ENCODE measurements at regions not wholly inside any gene's neighbourhood (a gene's known extent, or its start where the extent isn't known, plus 50 kb on each side); places are given as distances from the start of the nearest gene placed in this dataset.

DNA sequence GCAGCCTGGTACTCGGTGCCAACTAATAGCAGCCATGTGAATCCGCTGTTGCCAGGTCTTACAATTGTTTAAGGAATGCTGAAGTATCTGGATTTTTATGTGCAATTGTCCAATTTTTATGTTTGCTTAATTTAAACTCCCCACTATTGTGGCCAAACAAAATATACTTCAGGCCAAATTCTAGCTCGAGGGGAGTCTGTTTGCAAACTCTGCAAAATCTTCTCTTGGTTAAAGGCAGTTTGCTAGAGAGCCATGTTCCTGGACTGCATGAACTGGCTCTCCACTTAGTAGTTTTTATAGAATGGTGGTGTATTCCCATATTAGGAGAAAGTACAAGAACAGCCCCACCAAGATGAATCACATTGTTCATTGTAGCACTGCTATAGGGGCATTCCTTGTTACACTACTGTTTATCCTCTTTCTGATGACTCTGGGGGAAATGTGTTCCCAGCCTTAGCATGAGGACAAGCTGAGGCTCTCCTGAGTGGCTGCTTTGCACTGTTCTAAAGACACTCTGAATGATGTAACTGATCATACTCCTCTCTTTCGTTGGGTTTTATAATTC is 178.0 kb upstream of the GLI3 start:
- DNase-seq = no peak

DNA sequence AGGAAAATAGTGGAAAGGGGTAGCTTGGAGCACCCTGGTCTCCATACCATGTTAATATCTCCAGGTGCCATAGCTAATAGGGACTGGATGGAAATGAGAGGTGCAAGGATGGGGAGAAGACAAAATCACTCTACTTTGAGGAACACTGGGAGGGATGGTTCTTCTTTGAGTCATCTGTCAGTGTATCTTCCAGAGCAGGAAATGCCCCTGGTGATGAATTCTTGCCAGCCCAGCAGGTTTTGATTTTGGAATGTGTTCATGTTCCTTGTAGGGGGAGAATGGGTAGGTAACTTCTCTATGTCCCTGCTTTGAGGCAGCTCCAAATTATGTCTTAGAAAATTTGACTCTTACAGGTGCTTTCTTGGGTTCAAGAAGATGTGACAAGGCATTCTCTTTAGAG is 177.0 kb upstream of the GLI3 start:
- no peak for DNase-seq

DNA sequence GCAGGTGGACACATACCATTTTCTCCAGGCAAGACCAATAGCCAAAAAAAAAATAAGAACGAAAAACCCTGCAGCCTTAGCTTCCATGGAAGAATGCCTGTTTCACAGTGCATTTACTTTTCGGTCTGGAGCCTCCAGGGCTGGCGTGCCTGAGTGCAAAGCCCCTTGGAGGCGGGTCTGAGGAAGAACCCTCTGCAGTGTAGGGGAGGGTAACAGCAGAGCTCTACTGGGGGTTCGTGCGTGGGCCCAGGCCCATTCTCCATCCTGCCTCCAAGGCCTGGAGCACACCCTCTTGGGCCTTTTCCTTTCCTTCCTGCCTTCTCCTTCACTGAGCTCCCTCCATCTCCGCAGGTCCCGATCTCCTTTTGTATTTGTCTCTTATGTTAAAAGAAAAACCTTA is 172.3 kb upstream of the GLI3 start:
- no peak for DNase-seq

DNA sequence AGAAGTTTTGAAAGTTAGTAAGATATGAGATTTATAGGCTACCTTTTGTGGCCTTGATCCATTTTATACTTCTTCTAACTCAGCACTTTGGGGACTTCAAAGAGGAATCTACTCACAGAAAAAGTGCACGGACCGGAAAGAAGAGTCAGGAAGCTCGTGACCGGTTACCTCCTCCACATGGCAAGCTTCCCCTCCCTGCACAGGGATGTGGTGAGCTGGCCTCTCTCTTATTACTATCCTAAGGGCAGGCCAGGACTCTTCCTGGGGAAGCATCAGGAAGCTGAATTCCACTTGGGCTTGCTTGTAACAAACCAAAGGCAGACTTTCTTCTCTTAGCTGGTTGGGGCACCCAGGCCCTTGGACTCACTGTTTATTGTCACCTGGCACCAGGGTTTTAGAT is 170.8 kb upstream of the GLI3 start:
- no peak for DNase-seq

DNA sequence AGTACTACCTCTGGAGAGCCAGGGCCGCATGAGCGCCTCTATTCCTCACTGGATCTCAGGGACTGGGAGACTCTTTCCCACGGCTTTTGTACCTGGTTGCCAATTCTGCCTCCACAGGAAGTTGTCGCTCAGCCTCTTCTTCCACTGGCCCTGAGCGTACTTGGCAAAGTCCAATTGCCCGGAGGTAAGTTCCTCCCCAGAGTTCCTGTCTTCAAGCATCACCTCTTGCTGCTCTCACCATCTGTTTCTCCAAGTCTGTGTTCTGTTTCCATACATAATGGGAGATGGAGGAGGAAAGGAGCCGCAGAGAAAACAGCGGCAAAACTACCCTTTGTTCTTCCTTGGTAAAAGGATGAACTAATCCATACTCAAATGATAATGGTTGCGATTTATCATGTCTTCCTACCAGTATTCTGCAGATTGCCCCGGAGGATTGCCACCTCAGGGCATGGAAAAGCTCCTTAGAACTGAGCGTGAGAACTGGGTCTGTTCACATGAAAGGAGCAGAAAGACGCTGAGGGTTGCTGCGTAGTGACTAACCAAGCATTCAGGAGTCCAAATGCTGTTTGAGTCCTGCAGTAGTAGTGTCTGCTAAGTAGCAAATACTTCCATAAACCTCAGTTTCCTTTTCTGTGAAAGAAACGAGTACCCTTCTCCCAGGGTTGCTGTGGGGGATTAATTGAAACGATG is 170.2 kb upstream of the GLI3 start:
- no peak for DNase-seq

DNA sequence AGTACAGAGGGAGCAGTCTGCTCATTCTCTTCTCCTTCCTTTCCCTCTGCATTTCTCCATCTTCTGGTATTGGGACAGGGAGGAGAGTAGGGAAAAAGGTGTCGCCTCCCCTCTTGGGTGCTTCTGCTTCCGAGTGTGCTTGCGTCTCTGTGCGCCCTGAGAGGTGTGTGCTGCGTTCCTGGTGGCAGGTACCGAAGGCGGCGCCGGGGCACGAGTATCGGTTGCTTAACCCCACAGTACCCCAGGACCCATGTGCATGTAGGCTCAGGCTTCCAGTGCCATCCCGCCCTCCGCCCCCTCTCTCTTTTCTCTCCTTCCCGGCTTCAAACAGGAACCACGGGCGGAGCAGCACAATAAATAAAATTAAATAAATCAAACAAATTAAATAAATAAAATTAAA is 169.3 kb upstream of the GLI3 start:
- no peak for DNase-seq

DNA sequence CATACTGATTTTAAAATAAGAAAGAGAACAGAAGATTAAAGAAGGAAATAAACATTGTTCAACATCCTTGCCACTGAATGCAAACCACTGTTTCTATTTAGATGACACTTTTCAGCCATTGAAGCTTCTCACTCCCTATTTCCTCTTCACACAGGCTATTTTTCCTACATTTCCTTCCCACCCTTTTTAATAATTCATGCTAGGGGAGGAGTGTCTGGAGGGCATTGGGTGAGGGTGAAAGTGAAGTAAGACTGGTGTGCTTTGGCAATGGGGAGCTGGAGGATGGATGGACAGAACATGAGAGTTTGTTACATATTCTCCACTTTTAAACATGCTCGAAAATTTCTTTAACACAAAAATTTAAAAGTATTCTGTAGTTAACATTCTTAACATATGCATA is 168.8 kb upstream of the GLI3 start:
- no peak for DNase-seq

DNA sequence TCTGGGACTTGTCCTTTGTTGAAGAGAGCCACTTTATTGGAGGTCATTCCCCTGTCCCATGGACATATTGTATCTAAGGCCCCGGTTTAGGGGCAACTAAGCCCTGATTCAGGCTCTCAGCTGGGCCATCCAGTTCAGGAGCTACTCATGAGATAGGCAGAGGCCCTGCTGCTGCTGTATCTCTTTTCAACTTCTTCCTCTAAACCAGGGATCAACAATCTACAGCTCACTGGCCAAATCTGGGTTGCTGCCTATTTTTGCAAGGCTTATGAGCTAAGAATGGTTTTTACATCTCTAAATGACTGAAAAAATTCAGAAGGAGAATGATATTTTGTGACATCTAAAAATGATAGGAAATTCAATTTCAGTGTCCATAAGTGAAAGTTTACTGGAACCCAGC is 166.8 kb upstream of the GLI3 start:
- DNase-seq = no peak

DNA sequence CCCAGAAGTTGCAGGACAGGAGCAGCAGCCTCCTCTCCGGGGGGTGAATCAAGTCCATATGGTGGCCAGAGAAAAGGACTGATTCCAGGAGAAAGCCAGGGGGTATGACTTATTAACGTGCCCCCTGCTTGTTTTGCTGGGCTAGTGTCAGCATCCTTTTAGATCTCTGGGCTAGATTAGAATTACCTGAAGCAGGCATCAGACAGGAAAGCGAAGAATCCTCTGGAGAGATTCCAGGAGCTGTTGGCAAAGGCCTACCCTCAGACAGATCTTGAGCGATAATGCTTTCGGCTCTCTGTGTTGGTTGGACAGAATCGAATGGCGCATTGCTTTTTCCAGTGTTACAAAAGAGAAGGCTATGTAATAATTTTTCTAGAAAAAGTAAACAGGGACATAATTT is 164.0 kb upstream of the GLI3 start:
- DNase-seq = no peak

DNA sequence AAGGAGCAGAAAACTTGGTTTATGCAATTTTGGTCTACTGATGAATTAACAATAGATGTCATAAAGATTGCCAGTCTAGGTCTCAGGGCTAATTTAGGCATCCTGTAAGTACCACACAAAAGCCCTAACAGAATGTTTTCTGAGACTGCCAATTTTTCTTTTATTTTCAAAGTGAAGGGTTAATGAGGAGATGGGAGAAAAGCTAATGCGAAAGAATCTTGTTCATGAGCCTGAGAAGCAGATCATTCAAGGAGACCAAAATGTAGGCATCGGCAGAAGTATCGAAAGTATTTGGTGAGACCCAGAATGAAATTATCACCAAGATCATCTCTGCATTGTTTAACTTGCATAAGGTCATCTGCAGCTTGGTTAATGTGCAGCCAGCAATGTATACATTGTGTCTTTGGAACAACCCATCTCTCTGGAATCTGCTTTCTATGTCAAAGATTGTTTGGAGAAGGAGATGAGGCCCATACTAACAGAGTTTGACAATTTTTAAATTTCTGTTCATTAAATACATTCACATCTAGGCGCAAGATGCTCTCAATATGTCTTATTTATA is 163.3 kb upstream of the GLI3 start:
- no peak for DNase-seq

DNA sequence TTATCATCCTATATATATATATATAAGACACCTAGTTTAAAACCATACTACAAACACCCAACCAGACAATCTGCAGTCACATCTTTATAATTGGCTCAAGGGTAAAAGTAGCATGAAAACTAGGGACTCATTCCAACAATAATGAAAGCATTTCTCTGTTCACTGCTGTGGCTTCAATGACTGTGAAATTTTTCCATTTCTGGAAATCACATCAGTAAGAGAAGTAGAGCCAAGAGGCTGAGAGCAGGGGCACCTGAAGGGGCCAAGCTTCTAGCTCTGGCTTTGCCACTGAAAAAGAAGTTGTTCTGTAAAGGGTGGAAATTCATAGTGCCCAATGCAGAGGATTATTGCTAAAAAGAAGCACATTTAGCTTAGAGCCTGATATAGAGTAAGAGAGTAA is 158.6 kb upstream of the GLI3 start:
- no peak for DNase-seq

DNA sequence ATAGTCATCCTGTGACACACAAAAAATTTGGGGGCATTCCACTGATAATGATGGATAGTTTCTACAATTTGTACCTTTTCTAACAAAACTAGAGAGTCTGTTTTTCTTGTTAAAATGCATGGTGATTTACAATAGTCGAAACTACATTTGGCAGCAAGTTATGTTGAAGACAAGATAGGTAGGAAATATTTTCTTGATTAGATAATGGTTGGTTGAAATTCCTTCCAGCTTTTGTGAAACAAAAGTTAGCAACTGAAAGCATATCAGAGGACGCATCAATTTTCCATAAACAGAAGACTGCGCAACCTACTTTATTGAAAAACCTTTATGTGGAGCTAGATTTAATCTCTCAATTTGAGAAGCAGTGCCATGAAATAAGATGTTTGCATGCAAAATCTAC is 155.8 kb upstream of the GLI3 start:
- no peak for DNase-seq

DNA sequence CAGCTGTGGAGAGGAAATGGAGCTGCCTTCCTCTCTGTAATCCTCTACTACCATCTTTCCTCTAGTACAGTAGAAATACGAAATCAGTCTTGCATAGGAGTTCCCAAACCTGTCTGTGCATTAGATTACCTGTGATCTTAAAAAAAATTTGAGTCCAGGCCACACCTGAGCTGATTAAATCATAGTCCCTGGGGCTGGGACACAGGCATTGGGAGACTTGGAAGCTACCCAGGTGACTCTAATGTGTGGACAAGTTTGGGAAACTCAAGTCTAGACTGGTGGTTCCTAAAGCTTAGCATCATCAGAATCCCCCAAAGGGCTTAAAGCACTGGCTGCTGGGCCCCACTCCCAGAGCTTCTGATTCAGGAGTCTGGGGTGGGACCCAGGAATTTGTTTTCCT is 152.7 kb upstream of the GLI3 start:
- no peak for DNase-seq

DNA sequence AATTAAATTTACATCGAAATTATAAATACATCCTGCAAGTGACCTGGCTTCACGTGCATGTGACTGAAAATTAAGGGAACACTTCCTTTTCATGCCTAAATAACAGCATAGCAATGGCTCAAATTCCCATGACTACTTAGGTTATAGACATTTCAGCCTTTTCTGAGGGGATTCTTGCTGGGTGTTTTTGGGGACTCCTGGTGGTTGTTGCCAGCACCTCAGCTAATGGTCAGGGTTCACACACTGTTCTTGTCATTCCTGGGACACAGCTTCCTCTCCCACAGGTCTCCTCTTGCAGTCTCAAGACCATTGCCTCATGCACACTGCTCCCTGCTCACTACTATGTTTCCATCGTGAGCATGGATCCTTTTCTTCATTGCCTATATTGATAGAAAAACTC is 148.9 kb upstream of the GLI3 start:
- no peak for DNase-seq

DNA sequence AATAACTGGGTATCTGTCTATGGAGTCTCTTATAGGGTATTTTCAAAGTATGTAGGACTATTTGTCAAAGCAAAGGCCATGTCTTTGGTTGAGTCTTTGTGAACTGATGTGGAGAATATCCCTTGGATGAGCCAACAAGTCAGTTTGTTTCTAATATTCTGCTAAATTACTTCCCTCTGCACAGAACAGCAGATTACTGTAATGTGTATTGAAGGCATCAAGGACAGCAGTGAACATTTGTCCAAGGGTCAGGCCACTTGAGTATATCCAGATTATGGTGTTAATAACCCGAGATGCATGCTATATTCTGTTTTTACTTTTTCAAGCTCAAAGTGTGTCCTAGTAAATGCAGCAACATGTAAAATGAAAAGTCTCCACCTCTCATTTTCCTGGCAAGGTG is 144.2 kb upstream of the GLI3 start:
- DNase-seq = no peak

DNA sequence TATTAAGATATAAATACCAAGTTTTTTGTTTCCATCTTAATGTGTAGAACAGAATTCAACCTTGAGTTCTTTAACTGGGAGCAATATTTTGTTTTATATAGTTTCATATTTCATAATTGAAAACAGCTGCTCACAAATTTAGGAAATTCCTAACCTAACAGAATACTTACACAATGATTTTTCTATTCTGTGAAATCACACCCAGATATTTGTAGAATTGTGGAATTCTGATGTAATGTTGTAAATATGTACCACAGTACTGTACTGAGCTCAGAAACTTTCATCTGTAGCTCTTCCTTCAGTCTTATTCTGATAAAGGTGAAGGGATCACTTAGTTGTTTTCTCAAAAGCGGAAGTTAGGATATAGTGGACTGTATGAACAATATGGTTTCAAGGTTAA is 143.4 kb upstream of the GLI3 start:
- DNase-seq = no peak

DNA sequence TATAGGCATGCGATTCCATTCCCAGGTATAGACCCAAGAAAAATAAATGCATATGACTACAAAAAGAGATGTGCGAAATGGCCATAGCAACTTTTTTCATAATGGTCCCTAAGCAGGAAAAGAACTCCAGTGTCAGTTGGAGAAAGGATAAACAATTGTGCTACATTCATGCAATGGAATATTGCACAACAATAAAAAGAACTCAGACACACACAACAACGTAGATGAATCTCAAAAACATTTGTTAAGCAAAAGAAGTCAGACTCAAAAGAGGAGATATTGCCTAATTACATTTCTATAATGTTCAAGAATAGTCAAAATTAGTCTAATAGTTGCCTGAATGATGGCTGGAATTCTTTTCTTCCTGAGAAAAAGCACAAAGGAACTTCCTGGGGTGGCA is 141.1 kb upstream of the GLI3 start:
- no peak for DNase-seq

DNA sequence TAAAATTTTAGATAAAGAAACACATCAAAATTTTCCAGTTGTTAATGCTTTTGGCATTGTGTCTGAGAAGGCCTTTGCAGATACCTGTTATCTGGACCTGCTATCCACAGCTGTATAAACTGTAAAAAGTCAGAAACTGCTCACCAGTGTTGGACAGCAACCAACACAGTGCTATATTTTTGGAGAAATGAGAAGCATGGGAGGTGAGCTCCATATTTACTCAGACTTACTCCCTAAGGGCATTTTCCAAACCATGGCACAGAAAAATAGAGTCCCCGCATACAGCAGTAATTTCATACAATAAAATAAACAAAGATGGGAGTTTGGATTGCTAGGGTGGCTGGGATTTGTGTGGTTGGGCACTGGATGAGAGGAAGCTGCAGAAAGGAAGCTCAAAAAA is 136.3 kb upstream of the GLI3 start:
- DNase-seq = no peak

DNA sequence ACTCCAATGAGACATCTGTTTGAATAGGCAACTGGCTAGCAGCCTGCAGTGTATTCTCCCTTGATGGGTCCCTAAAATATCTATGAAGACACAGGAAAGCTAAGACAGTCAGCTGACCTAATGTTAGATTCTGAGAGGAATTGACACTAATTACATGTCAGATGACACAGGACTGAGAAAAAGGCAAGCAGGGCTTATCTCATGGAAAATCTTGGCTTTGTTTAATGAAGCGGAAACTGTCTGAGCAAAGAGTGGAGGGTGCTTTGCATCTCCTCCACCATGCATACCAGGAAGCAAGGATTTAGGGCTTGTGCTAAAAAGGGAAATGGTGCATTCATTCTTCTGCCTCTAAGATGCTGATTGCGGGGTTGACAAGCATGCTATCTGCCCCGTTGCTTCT is 135.5 kb upstream of the GLI3 start:
- no peak for DNase-seq

DNA sequence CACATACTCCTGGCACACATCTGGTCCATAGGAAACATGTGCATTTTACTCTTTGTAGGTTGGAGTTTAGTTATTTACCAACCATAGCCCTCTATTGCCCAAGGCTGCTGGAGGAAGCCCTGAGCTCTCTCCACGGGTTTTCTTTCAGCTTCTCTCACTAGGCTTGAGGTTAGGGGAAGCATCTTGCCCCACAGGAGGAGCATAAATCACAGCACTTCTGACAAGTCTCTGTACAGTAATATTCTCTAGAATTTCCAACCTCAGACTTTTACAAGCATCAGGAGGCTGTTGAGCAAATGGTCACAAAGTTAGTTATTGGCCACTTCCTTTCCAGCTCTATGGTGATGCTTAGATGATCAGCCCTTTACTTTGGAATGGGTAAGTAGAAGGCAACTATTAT is 122.9 kb upstream of the GLI3 start:
- DNase-seq = no peak

DNA sequence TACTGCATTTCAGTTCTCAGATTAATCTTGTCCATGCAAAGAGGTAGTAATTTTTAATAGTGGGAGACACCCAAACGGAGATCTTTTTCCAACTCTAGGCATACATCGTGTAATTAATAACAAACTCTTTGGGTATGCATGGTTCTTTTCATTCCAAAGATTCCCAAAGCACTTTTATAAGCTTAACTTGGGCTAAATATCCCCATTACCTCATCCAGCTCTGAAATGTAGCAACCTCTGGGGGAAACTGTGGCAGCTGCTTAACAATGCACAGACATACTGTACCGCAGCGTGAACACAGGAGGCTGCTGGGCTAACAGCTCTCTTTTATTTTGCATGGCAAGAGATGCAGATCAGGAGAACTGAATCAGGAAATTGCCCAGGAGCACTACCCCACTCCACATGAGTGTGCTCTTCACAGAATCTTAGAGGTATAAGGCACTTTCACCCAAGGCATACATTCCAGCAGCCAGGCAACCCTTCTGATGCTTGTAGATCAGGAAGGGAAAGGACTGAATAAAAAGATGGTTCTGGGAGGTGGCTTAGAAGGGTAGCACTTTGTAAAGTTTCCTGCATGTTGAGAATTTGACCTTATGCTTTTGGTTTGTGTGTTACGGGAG is 114.4 kb upstream of the GLI3 start:
- DNase-seq = no peak

DNA sequence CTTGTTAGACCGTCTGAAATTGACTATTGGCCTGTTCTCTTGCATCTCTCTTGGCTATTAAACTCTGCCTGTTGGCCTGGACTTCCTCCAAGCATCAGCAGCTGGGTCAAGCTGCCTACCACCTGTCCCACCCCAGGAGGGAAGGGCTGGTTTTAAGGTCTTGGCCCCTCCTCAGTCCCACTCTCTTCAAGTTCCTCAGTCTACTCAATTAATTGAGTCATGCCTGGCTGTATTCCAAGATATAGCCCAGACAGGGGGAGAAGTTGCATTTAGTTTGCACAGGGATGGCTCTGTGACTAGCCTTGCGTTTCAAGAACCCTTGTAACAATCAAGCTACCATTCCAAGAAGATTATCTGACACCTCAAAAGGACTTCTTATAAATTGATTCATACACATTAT is 113.8 kb upstream of the GLI3 start:
- DNase-seq = no peak

DNA sequence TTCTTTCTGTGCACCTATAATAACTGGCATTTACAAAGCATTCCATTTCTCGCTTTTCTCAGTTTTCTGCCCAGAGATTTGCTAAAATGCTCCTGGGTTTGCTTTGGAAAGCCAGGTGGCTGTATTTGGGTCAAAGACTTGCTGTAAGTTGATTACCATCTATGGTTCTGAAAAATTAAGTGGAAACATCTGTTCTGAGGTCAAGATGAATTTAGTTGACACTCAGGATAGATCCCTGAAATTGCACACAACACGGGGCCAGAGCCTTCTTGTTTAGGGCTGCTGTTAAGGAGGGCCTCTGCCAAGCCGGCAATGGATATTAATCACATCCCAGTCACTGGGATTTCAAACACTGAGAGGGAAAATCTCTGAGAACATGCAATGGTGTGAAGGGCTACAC is 111.6 kb upstream of the GLI3 start:
- DNase-seq = no peak

DNA sequence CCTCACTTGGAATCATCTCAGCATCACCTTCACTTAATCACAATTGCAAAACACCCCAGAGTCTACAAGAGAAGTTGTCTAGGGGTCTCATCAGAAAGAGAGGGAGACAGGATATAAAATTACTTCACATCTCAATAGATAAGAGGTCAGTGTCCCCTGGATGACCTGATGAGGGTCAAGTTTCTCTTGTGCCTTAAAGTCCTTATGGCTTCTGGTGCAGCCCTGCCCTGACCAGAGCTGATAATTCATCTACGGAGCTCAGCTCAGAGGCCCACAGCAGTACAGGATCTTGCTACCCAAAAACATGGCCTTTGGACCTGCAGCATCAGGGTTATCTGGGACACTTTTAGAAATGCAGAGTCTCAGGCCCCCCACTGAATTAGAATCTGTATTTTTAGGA is 111.1 kb upstream of the GLI3 start:
- no peak for DNase-seq

DNA sequence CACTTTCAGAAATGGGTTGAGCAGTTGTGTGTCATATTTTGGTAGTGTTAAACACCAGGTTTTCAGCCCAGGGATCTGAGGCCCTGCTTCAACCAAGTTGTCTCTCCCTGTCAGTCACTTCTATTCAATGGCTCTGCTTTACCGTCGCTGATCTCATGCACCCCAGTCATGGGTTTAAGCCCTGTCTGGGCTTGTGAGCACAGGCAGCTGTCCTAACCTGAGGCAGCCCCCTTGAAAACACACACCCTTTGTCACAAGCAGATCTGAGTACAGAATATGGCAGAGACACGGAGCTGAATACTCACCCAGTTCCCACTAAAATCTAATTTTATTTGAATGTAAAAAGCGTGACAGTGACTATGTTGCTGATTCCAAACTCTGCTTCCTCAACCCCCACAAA is 110.6 kb upstream of the GLI3 start:
- DNase-seq = no peak
